Fibroblast of lung (primary cell): ENCODE measurements at regions not wholly inside any gene's neighbourhood (a gene's known extent, or its start where the extent isn't known, plus 50 kb on each side); places are given as distances from the start of the nearest gene placed in this dataset.

ENCODE experiments used
- EZH2 ChIP-seq: IDR thresholded peaks from 2 replicates; pipeline ENCODE4 v1.5.1; 2012; ENCODE audit warnings: low read length, control low read depth, mild to moderate bottlenecking; ENCODE audit errors: missing control alignments
- TF ChIP-seq, protein P1 (sequence below), 2 donors: IDR thresholded peaks in 1 of 2; conservative IDR thresholded peaks in 1 of 2; 1 replicate in 1 of 2; 2 replicates in 1 of 2; pipeline ENCODE4 v1.5.1; 2011 to 2012; ENCODE audit warnings: low read length in 2 of 2, control low read depth in 1 of 2, inconsistent platforms in 1 of 2, low read depth in 1 of 2, mild to moderate bottlenecking in 1 of 2

DNA sequence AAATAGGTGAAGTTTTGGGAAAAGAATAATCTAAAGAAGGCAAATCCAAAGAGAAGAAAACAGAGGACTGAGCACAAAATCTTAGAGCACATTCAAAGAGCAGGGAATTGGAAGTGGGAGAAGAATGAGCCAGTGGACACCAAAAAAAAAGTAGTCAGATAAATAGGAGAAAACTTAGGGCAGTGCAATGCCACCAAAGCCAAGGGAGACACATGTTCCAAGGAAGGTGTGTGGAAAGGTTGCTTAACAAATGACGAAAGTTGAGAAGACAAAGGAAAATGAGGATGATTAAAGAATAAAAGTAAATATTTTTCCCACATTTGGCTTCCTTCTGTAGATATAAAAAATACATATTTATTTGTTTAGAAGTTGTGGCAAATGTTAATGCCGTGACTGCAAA is 237.6 kb downstream of the TANC2 start:
- TF ChIP-seq, protein P1, sequence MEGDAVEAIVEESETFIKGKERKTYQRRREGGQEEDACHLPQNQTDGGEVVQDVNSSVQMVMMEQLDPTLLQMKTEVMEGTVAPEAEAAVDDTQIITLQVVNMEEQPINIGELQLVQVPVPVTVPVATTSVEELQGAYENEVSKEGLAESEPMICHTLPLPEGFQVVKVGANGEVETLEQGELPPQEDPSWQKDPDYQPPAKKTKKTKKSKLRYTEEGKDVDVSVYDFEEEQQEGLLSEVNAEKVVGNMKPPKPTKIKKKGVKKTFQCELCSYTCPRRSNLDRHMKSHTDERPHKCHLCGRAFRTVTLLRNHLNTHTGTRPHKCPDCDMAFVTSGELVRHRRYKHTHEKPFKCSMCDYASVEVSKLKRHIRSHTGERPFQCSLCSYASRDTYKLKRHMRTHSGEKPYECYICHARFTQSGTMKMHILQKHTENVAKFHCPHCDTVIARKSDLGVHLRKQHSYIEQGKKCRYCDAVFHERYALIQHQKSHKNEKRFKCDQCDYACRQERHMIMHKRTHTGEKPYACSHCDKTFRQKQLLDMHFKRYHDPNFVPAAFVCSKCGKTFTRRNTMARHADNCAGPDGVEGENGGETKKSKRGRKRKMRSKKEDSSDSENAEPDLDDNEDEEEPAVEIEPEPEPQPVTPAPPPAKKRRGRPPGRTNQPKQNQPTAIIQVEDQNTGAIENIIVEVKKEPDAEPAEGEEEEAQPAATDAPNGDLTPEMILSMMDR (conservative IDR thresholded peaks at IDR 0.05 in 1 of 2, IDR thresholded peaks at IDR 0.05 in 1 of 2; ENCODE audit: low read depth in 1 of 2, low read length in 2 of 2) = no peak
- TF ChIP-seq EZH2 = no peak
